ENCODE measurements at regions not wholly inside any gene's neighbourhood (a gene's known extent, or its start where the extent isn't known, plus 50 kb on each side); places are given as distances from the start of the nearest gene placed in this dataset.

DNA sequence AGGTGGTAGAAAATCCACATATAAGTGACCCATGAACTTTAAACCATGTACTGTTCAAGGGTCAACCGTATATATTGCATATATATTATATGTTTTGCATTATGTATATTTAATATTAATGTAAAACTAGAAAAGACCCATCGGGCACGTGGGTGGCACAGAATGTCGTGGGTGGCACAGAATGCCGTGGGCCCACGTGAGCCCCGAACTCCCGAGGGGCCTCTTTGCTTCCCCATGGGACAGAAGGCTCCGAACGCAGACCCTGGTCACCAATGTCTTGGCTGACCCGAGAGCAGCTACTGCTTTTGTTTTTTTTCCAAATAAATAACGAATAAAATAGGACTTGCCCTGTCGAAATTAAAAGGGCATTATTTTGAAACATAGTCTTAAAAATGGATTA is 415.4 kb downstream of the BRD1 start:
- H3K27ac ChIP-seq (replicated peaks) = no peak overlapping the region
- no peak for DNase-seq (ENCODE audit: low read depth in 1 of 2, low spot score in 1 of 2)
- no peak overlapping the region for H3K4me3 ChIP-seq (replicated peaks; ENCODE audit: insufficient read depth, low read length)
- H3K27me3 ChIP-seq (ENCODE audit: insufficient read depth, poor library complexity, severe bottlenecking) = no peaks in the 10 kb centered on the region
- TF ChIP-seq, protein P1, sequence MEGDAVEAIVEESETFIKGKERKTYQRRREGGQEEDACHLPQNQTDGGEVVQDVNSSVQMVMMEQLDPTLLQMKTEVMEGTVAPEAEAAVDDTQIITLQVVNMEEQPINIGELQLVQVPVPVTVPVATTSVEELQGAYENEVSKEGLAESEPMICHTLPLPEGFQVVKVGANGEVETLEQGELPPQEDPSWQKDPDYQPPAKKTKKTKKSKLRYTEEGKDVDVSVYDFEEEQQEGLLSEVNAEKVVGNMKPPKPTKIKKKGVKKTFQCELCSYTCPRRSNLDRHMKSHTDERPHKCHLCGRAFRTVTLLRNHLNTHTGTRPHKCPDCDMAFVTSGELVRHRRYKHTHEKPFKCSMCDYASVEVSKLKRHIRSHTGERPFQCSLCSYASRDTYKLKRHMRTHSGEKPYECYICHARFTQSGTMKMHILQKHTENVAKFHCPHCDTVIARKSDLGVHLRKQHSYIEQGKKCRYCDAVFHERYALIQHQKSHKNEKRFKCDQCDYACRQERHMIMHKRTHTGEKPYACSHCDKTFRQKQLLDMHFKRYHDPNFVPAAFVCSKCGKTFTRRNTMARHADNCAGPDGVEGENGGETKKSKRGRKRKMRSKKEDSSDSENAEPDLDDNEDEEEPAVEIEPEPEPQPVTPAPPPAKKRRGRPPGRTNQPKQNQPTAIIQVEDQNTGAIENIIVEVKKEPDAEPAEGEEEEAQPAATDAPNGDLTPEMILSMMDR (IDR thresholded peaks at IDR 0.05; ENCODE audit: insufficient read depth, low read length) = no peak
- no peak for TF ChIP-seq GABPA (IDR thresholded peaks at IDR 0.05; ENCODE audit: low read depth)
- TF ChIP-seq POLR2AphosphoS5 (IDR thresholded peaks at IDR 0.05; ENCODE audit: low read depth) = no peak
- no peak for TF ChIP-seq SPI1 (IDR thresholded peaks at IDR 0.05; ENCODE audit: borderline replicate concordance, low read depth)
- TF ChIP-seq REST (IDR thresholded peaks at IDR 0.05; ENCODE audit: insufficient replicate concordance, low read depth) = no peak

- TF ChIP-seq SPI1 (IDR thresholded peaks at IDR 0.05; ENCODE audit: borderline replicate concordance, low read depth) = no peak
- TF ChIP-seq, protein P1 (IDR thresholded peaks at IDR 0.05; ENCODE audit: insufficient read depth, low read length) = no peak
- no peak for TF ChIP-seq REST (IDR thresholded peaks at IDR 0.05; ENCODE audit: insufficient replicate concordance, low read depth)
- TF ChIP-seq POLR2AphosphoS5 (IDR thresholded peaks at IDR 0.05; ENCODE audit: low read depth) = no peak
- TF ChIP-seq GABPA (IDR thresholded peaks at IDR 0.05; ENCODE audit: low read depth) = no peak
- no peaks in the 10 kb centered on the region for H3K27me3 ChIP-seq (ENCODE audit: insufficient read depth, poor library complexity, severe bottlenecking)
- H3K4me3 ChIP-seq (replicated peaks; ENCODE audit: insufficient read depth, low read length) = no peak overlapping the region
- no peak overlapping the region for H3K27ac ChIP-seq (replicated peaks)
- no peak for DNase-seq (ENCODE audit: low read depth in 1 of 2, low spot score in 1 of 2)
These were observed 416.4 kb downstream of the BRD1 start for GRCh38 chr22:49411236-49411635.

DNA sequence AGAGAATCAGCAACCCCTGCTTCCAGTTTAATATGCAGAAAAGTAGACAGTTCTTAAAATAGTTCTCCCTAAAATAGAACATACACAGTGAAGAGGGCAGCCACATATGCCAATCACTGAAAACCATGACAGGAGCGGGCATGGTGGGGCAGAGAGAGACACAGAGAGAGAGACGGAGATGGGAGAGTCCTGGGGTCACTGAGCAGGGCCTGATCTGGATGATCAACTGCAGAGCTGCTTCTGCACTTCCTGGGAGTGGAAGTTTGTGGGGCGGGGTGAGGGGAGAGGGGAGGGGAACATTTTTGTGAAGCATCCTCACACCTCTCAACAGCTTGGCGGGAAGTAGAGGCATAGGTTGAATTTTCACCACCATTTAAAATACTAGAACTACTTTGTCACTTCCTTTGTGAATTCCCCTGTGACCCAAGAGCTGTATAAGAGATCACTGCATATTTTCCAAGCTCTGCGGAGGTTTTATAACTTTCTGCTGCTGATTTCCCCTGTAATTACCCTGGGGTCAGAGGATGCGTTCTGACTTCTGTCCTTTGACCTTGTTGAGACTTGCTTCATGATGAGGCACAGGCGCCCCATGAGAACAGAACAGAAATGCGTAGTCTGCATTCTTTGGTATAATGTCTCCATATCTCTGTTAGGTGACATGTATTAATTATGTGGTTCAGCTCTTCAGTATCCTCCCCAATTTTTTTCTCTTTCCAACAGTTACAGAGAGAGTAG is 419.4 kb downstream of the BRD1 start:
- TF ChIP-seq GABPA (IDR thresholded peaks at IDR 0.05; ENCODE audit: low read depth) = no peak
- no peak overlapping the region for H3K4me3 ChIP-seq (replicated peaks; ENCODE audit: insufficient read depth, low read length)
- H3K27ac ChIP-seq (replicated peaks) = no peak overlapping the region
- H3K27me3 ChIP-seq (ENCODE audit: insufficient read depth, poor library complexity, severe bottlenecking) = no peaks in the 10 kb centered on the region
- no peak for DNase-seq (ENCODE audit: low read depth in 1 of 2, low spot score in 1 of 2)

DNA sequence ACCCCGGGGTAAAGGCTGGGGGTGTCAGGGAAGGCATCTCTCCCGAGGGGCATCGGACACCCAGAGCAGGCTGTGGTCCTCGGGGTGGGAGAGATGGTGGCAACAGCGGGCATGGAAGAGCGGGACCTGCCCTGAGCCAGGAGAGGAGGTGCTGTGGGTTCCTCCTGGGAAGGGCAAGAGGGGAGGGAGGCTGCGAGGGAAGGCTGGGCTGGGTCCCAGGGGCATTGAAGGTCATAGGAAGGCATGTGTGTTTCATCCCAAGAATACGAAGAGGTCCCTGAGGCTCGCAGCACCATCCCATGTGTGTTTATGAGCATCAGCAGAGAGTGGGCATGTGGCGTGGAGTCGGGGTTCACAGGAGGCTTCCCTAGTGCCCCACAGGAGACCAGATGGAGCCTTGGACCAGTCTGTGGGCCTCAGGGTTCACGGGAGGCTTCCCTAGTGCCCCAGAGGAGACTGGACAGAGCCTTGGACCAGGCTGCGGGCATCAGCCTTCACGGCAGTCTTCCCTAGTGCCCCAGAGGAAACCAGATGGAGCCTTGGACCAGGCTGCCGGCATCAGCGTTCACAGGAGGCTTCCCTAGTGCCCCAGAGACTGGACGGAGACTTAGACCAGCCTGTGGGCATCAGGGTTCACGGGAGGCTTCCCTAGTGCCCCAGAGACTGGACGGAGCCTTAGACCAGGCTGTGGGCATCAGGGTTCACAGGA is 420.6 kb downstream of the BRD1 start:
- TF ChIP-seq GABPA (IDR thresholded peaks at IDR 0.05; ENCODE audit: low read depth) = no peak
- no peak for TF ChIP-seq SPI1 (IDR thresholded peaks at IDR 0.05; ENCODE audit: borderline replicate concordance, low read depth)
- no peak for TF ChIP-seq POLR2AphosphoS5 (IDR thresholded peaks at IDR 0.05; ENCODE audit: low read depth)
- TF ChIP-seq, protein P1 (IDR thresholded peaks at IDR 0.05; ENCODE audit: insufficient read depth, low read length) = no peak
- no peak for TF ChIP-seq REST (IDR thresholded peaks at IDR 0.05; ENCODE audit: insufficient replicate concordance, low read depth)
- no peak for DNase-seq (ENCODE audit: low read depth in 1 of 2, low spot score in 1 of 2)
- Histone ChIP-seq H3K27me3 (ENCODE audit: insufficient read depth, poor library complexity, severe bottlenecking) (no peaks in the 10 kb centered on the region), H3K27ac (replicated peaks) (no peak overlapping the region), H3K4me3 (replicated peaks; ENCODE audit: insufficient read depth, low read length) (no peak overlapping the region)

Data from HL-60 (cell line).